CD4-positive, alpha-beta T cell treated with Interleukin-2 at 100 ng/mL for 4 hours (primary cell): ENCODE measurements at regions not wholly inside any gene's neighbourhood (a gene's known extent, or its start where the extent isn't known, plus 50 kb on each side); places are given as distances from the start of the nearest gene placed in this dataset.
"Not testable (repeated sequence)": the region's sequence is repeated elsewhere in the genome, so short reads cannot be mapped to it uniquely, and the experiment has no call there.

Experiments used
- DNase-seq: peaks from one replicate; pipeline ENCODE4 v3.0.0-alpha.2; 2020; ENCODE audit warnings: low spot score

DNA sequence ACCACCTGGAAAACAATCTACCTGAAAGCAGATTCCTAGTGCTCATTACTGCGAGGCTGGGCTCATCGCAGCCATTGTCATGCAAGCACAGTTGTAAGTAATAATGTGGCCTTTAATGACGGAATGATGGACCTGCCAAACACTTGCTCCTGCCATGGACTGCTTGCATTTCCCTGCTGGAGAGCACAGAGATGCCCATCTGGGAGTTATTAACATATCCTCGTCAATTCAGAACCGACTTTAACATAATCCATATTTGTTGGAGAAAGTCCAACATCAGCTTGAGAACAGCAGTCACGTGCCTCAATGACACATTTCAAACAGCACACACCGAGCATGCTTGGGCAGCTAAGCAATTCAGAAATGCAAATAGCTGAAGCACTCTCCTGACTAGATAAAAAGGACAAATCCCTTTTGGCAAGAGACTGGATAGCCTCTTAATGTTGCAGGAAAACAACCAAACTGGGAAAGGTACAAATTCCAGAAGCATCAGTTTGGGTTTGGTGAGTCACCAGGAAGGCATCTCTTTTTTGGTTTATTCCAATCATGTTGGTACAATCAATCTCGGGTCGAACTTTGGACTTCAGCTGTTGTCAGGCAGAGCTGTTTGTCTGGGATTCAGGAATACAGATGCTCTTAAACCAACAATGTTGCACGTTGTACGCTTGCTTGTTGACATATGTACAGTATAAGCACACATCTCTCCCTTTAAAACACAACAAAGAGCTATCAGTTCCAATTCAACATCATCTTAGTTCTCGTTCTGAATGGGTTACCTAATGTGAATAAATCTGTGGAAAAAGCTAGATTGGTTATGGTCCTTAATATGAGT, 395.8 kb downstream of the LNPK start:
- no peak for DNase-seq

DNA sequence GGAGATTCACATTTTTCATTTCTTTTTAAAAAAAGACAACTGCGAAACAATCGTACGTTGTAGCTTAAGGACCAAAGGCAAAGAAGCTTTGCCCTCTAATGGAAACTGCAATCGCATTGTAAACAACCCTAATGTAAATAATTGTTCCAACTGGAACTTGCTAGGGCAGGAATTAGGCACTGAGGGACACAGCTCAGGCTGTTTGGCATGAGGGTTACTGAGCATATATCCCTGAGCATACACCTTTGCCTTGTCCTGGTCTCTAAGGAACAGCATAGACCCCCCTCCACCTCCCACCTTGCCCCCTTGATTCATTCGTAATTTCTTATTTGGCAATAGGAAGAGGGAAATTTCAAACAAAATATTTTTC, 396.4 kb downstream of the LNPK start:
- DNase-seq = no peak

- no peak for DNase-seq
Measured at GRCh38 chr2:175601969-175602368, 400.1 kb downstream of the LNPK start.

GRCh38 chr2:175599966-175600831, 401.9 kb downstream of the LNPK start:
- DNase-seq = no peak

DNA sequence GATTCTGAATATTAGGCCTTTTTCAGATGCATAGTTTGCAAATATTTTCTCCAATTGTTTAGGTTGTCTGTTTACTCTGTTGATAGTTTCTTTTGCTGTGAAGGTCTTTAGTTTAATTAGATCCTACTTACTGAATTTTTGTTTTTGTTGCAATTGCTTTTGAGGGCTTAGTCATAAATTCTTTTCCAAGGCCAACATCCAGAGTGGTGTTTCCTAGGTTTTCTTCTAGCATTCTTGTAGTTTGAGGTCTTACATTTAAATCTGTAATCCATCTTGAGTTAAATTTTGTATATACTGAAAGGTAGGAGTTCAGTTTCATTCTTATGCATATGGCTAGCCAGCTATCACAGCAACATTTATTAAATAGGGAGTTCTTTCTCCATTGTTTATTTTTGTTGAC, 404.8 kb downstream of the LNPK start:
- no peak for DNase-seq

DNA sequence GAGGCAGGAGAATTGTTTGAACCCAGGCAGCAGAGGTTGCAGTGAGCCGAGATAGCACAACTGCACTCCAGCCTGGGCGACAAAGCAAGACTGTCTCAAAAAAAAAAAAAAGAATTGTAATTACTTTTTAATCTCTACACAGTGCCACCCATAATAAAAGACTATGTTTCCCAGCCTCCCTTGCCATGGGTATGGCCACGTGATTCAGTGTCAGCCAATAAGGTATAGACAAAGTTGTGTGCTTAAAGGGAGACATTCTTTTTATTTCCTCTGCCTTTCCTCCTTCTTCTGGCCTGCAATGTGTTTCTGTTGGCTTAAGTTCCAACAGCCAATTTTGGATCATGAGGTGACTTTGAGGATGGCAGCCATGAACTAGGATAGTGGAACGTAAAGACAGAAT, 406.9 kb downstream of the LNPK start:
- no peak for DNase-seq

DNA sequence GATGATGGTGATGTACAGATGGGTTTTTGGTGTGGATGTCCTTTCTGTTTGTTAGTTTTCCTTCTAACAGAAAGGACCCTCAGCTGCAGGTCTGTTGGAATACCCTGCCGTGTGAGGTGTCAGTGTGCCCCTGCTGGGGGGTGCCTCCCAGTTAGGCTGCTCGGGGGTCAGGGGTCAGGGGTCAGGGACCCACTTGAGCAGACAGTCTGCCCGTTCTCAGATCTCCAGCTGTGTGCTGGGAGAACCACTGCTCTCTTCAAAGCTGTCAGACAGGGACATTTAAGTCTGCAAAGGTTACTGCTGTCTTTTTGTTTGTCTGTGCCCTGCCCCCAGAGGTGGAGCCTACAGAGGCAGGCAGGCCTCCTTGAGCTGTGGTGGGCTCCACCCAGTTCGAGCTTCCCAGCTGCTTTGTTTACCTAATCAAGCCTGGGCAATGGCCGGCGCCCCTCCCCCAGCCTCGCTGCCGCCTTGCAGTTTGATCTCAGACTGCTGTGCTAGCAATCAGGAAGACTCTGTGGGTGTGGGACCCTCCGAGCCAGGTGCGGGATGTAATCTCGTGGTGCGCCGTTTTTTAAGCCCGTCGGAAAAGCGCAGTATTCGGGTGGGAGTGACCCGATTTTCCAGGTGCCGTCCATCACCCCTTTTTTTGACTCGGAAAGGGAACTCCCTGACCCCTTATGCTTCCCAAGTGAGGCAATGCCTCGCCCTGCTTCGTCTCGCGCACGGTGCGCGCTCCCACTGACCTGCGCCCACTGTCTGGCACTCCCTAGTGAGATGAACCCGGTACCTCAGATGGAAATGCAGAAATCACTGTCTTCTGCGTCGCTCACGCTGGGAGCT, 408.2 kb downstream of the LNPK start:
- not testable (repeated sequence) for DNase-seq

DNA sequence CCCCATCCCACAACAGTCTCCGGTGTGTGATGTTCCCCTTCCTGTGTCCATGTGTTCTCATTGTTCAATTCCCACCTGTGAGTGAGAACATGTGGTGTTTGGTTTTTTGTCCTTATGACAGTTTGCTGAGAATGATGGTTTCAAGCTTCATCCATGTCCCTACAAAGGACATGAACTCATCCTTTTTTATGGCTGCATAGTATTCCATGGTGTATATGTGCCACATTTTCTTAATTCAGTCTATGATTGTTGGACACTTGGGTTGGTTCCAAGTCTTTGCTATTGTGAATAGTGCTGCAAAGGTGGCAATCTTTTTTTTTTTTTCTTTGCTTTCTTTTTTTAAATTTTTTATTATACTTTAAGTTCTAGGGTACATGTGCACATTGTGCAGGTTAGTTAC, 406.7 kb upstream of the ATP5MC3 start:
- not testable (repeated sequence) for DNase-seq

- no peak for DNase-seq
Measured at GRCh38 chr2:175585496-175585895, 404.0 kb upstream of the ATP5MC3 start.

DNA sequence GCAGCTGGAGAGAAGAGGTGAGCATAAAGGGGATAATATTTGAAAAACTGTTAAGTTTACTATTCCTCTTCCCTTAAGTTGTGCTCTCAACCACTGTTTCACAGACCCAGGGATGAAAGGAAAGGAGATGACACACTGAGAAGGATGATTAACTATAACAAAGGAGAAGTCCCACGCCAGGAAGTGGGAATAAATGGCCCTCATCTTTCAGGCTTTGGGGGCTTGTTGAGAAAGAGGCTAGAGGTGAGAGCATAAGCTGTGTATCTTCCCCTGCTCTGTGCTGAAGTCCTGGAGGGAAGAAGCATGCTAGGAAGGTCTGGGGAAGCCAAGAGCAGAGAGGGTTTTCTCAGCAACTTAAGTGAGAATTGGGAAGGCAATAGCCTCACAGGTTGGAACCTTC, 399.1 kb upstream of the ATP5MC3 start:
- DNase-seq = no peak

DNA sequence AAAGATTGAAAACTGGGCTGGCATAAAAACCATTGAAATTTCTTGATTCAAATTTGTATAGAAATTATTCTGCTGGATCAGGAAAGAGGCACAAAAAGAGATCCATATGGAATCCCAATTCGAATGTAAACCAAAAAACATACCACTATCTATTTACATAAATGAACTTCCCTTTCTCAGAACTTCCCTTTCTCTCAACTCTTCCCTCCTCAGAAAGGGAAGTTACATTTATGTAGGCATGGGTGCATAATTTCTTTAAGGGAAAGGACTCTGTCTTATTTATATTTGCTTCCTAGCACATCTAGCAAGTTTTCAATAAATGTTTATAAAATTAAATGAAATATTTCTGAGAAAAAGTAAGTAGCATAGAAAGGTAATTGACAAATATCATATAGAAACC, 398.1 kb upstream of the ATP5MC3 start:
- DNase-seq = no peak

- DNase-seq = no peak
Measured at GRCh38 chr2:175577368-175577970, 396.0 kb upstream of the ATP5MC3 start.

GRCh38 chr2:175576875-175577274, 395.4 kb upstream of the ATP5MC3 start:
- DNase-seq = no peak

DNA sequence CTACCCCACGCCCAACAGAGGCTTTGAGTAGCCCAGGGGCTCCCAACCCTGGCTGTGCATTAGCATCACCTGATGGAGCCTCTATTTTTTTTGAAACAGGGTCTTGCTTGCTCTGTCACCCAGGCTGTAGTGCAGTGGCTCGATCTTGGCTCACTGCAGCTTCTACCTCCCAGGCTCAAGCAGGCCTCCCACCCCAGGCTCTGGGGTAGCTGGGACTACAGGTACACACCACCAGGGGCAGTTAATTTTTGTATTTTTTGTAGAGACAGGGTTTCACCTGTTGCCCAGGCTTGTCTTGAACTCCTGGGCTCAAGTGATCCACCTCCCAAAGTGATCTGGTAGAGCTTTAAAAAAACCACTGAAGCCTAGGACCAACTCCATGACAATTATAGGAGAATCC, 394.8 kb upstream of the ATP5MC3 start:
- no peak for DNase-seq

DNA sequence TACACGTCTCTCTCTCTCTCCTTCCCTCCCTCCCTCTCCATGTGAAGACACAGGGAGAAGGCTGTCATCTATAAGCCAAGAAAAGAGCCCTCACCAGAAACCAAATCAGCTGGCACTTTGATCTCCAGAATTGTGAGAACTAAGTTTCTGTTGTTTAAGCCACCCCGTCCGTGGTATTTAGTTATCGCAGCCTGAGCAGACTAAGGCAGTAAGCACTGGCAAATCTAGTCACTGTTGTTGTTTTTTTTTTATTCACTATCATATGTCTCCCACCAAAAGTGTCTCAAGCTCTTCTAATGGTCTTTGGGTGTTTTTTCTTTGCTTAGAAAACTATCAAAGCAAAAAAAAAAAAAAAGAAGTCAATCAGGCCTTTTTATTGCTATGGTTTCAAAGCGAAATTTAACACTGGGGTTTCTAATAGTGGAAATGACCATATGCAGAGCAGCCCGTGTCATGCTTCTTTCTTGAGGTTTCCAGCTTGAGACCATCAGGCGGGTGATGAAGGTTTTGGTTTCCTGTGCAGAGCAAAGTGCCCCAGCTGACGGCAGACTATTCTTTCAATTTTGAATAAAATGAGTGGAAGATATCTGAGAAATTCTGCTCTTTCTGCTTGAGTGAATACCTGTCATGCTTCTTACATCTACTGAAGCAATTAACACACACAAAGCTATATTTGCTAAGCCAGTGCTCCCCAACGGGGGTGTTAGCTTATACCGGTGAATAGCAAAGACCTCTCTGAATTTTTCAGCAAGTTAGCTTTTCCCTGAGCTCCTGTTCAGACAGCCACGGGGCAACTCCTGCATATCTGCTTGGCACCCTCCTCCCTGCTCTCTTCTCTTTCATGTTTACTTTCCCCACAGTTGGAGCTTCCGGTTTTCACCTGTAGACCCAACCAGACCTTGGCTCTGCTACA, 394.1 kb upstream of the ATP5MC3 start:
- peak; percentile 10 for DNase-seq

GRCh38 chr2:175574069-175574468, 392.6 kb upstream of the ATP5MC3 start:
- no peak for DNase-seq

DNA sequence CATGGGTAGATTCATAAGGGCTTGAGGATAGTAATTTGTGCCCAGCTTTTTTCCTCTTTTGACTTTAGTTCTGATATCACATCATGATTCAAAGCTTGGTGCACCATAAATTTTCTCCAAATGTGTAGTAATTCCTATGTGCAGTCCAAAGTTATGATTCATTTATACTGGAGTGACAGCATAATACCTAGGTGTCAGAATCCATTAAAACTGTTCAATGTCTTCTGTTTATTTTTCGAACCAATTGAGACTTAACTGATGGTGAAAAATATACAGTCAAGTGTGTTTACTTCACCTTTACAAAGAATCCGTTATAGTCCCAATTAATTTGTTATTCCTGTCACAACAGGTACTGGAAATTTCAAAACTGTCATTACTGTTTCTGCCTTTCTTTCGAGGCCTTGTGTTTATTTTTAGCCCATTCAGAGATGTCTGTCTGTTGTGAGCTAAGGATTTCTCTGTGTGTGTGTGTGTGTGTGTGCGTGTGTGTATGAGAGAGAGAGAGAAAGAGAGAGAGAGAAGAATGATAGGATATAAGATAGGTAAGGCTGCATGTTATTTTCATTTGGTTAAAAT, 389.7 kb upstream of the ATP5MC3 start:
- no peak for DNase-seq

- no peak for DNase-seq
Measured at GRCh38 chr2:175568109-175568730, 386.7 kb upstream of the ATP5MC3 start.

DNA sequence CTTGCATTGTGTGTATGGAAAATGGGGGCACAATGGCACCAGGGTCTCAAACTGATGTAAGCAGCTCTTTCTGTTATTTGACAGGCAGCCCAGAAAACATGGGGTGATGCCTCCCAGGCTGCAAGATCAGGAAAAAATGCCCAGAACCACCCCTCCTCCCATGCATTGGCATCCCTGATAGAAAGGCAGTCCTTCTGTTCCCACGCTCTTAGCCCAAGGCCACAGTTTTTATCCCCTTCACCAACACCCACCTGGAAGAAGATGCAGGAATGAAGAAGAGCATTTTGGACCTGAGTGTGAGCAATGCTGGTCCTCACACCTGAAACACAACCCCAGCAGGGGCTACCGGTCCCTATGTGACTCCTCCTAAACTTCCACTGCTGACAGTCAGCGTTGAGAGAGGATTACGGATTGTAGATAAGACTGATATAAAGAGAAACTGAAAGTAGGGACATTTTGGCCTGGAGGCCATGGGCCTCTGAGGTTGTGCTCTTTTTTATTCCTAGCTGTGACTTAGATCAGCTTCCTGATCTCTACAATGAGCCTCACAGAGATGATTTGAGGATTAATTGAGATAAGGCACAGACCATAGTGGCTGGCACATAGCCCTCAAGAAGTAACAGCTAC, 386.0 kb upstream of the ATP5MC3 start:
- no peak for DNase-seq
